ENCODE measurements at regions not wholly inside any gene's neighbourhood (a gene's known extent, or its start where the extent isn't known, plus 50 kb on each side); places are given as distances from the start of the nearest gene placed in this dataset.
"Not testable (repeated sequence)": the region's sequence is repeated elsewhere in the genome, so short reads cannot be mapped to it uniquely, and the experiment has no call there.

- H3K27me3 Mint-ChIP-seq, result peaks cover 5% of the 10 kb centered on the region
- no peaks in the 10 kb centered on the region for H3K4me1 Mint-ChIP-seq
- H3K4me3 Mint-ChIP-seq, result no peak overlapping the region
- DNase-seq, result no peak
- H3K36me3 Mint-ChIP-seq (ENCODE audit: low read depth), result no peaks in the 10 kb centered on the region
- CTCF ChIA-PET, result no interaction called here
- intact Hi-C loops (cut with micrococcal nuclease), result no loop called here
- no peak for ATAC-seq (ENCODE audit: low read depth)
- no peak for TF ChIP-seq CTCF (IDR thresholded peaks at IDR 0.05)
- no peaks in the 10 kb centered on the region for H3K9me3 Mint-ChIP-seq
- POLR2A ChIA-PET, result no interaction called here
- H3K27ac Mint-ChIP-seq, result no peak overlapping the region
Observed at GRCh38 chr2:216985658-216986141, 125.8 kb upstream of the TNP1 start.

GRCh38 chr2:216984937-216985336 lies 125.1 kb upstream of the TNP1 start:
- ChIA-PET CTCF (no interaction called here), POLR2A (no interaction called here)
- no peaks in the 10 kb centered on the region for H3K9me3 Mint-ChIP-seq
- peaks cover 10% of the 10 kb centered on the region for H3K27me3 Mint-ChIP-seq
- no peaks in the 10 kb centered on the region for H3K36me3 Mint-ChIP-seq (ENCODE audit: low read depth)
- no peaks in the 10 kb centered on the region for H3K4me1 Mint-ChIP-seq
- no peak for ATAC-seq (ENCODE audit: low read depth)
- DNase-seq, result no peak
- intact Hi-C loops (cut with micrococcal nuclease), result no loop called here
- TF ChIP-seq CTCF (IDR thresholded peaks at IDR 0.05), result no peak
- H3K27ac Mint-ChIP-seq, result no peak overlapping the region
- H3K4me3 Mint-ChIP-seq, result no peak overlapping the region

GRCh38 chr2:216981951-216982350 lies 122.1 kb upstream of the TNP1 start:
- H3K9me3 Mint-ChIP-seq; intact Hi-C loops (cut with micrococcal nuclease); CTCF ChIA-PET; H3K36me3 Mint-ChIP-seq (ENCODE audit: low read depth); POLR2A ChIA-PET; H3K4me3 Mint-ChIP-seq; DNase-seq; H3K4me1 Mint-ChIP-seq; H3K27ac Mint-ChIP-seq; ATAC-seq (ENCODE audit: low read depth): not testable (repeated sequence)
- peaks cover 14% of the 10 kb centered on the region for H3K27me3 Mint-ChIP-seq

- H3K4me3 Mint-ChIP-seq; POLR2A ChIA-PET; intact Hi-C loops (cut with micrococcal nuclease); ATAC-seq (ENCODE audit: low read depth); DNase-seq; H3K4me1 Mint-ChIP-seq; CTCF ChIA-PET; H3K27ac Mint-ChIP-seq; H3K36me3 Mint-ChIP-seq (ENCODE audit: low read depth); H3K9me3 Mint-ChIP-seq: not testable (repeated sequence)
- H3K27me3 Mint-ChIP-seq, result peaks cover 14% of the 10 kb centered on the region
Observed at GRCh38 chr2:216980510-216980909, 120.6 kb upstream of the TNP1 start.

- Mint-ChIP-seq H3K27me3 (peaks cover 4% of the 10 kb centered on the region), H3K4me3 (no peak overlapping the region), H3K27ac (no peak overlapping the region), H3K4me1 (no peaks in the 10 kb centered on the region), H3K36me3 (ENCODE audit: low read depth) (no peaks in the 10 kb centered on the region), H3K9me3 (no peaks in the 10 kb centered on the region)
- ATAC-seq (ENCODE audit: low read depth), result no peak
- TF ChIP-seq CTCF (IDR thresholded peaks at IDR 0.05), result no peak
- CTCF ChIA-PET, result no interaction called here
- POLR2A ChIA-PET, result no interaction called here
- no peak for DNase-seq
- intact Hi-C loops (cut with micrococcal nuclease), result no loop called here
Observed at GRCh38 chr2:216974321-216975302, 114.7 kb upstream of the TNP1 start.

- Mint-ChIP-seq H3K9me3 (no peaks in the 10 kb centered on the region), H3K36me3 (ENCODE audit: low read depth) (no peaks in the 10 kb centered on the region), H3K4me1 (no peaks in the 10 kb centered on the region), H3K27me3 (peaks cover 7% of the 10 kb centered on the region), H3K27ac (no peak overlapping the region), H3K4me3 (no peak overlapping the region)
- no peak for TF ChIP-seq CTCF (IDR thresholded peaks at IDR 0.05)
- no peak for ATAC-seq (ENCODE audit: low read depth)
- CTCF ChIA-PET, result no interaction called here
- POLR2A ChIA-PET, result no interaction called here
- intact Hi-C loops (cut with micrococcal nuclease), result no loop called here
- no peak for DNase-seq
Observed at GRCh38 chr2:216971593-216971992, 111.7 kb upstream of the TNP1 start.

All from activated B cell treated with CpG ODN at 0.5 μM for 24 hours (primary cell).